ENCODE measurements at regions not wholly inside any gene's neighbourhood (a gene's known extent, or its start where the extent isn't known, plus 50 kb on each side); places are given as distances from the start of the nearest gene placed in this dataset.

- no peak for DNase-seq (ENCODE audit: low spot score)
Measured at GRCh38 chr12:116651089-116651488, 86.8 kb downstream of the SPRING1 start.

- DNase-seq (ENCODE audit: low spot score): no peak
Measured at GRCh38 chr12:116650585-116651087, 87.2 kb downstream of the SPRING1 start.

- DNase-seq (ENCODE audit: low spot score): no peak
Measured at GRCh38 chr12:116650062-116650461, 87.8 kb downstream of the SPRING1 start.

- no peak for DNase-seq (ENCODE audit: low spot score)
Measured at GRCh38 chr12:116647813-116648212, 88.6 kb downstream of the MAP1LC3B2 start.

GRCh38 chr12:116646901-116647300, 87.7 kb downstream of the MAP1LC3B2 start:
- no peak for DNase-seq (ENCODE audit: low spot score)

- no peak for DNase-seq (ENCODE audit: low spot score)
Measured at GRCh38 chr12:116644806-116645205, 85.6 kb downstream of the MAP1LC3B2 start.

- no peak for DNase-seq (ENCODE audit: low spot score)
Measured at GRCh38 chr12:116642683-116643082, 83.5 kb downstream of the MAP1LC3B2 start.

- no peak for DNase-seq (ENCODE audit: low spot score)
Measured at GRCh38 chr12:116642106-116642505, 82.9 kb downstream of the MAP1LC3B2 start.

GRCh38 chr12:116640281-116640680, 81.1 kb downstream of the MAP1LC3B2 start:
- DNase-seq (ENCODE audit: low spot score): no peak

GRCh38 chr12:116639765-116640164, 80.6 kb downstream of the MAP1LC3B2 start:
- DNase-seq (ENCODE audit: low spot score): no peak

GRCh38 chr12:116638376-116638775, 79.2 kb downstream of the MAP1LC3B2 start:
- DNase-seq (ENCODE audit: low spot score): no peak

GRCh38 chr12:116637589-116638150, 78.5 kb downstream of the MAP1LC3B2 start:
- DNase-seq (ENCODE audit: low spot score): no peak

- DNase-seq (ENCODE audit: low spot score): no peak
Measured at GRCh38 chr12:116636608-116637519, 77.7 kb downstream of the MAP1LC3B2 start.

GRCh38 chr12:116635487-116635886, 76.3 kb downstream of the MAP1LC3B2 start:
- no peak for DNase-seq (ENCODE audit: low spot score)

GRCh38 chr12:116633476-116633875, 74.3 kb downstream of the MAP1LC3B2 start:
- no peak for DNase-seq (ENCODE audit: low spot score)

- no peak for DNase-seq (ENCODE audit: low spot score)
Measured at GRCh38 chr12:116631619-116632018, 72.4 kb downstream of the MAP1LC3B2 start.

- no peak for DNase-seq (ENCODE audit: low spot score)
Measured at GRCh38 chr12:116630762-116631161, 71.6 kb downstream of the MAP1LC3B2 start.

- DNase-seq (ENCODE audit: low spot score): no peak
Measured at GRCh38 chr12:116629480-116629879, 70.3 kb downstream of the MAP1LC3B2 start.

- no peak for DNase-seq (ENCODE audit: low spot score)
Measured at GRCh38 chr12:116628989-116629388, 69.8 kb downstream of the MAP1LC3B2 start.

GRCh38 chr12:116628450-116628793, 69.2 kb downstream of the MAP1LC3B2 start:
- DNase-seq (ENCODE audit: low spot score): no peak

All from H4 (cell line).